ENCODE measurements at regions not wholly inside any gene's neighbourhood (a gene's known extent, or its start where the extent isn't known, plus 50 kb on each side); places are given as distances from the start of the nearest gene placed in this dataset.

- no peaks in the 10 kb centered on the region for H3K27me3 ChIP-seq (ENCODE audit: insufficient read depth, low read length)
- DNase-seq: no peak
- no peak overlapping the region for H3K4me3 ChIP-seq (ENCODE audit: low read length in 2 of 2)
- H3K36me3 ChIP-seq (ENCODE audit: insufficient read depth, low read length): no peaks in the 10 kb centered on the region
- intact Hi-C loops (cut with micrococcal nuclease): no loop called here
- ChIA-PET POLR2A (ENCODE audit: partially characterized antibody) (no interaction called here), CTCF (ENCODE audit: partially characterized antibody) (no interaction called here)
- no peaks in the 10 kb centered on the region for H3K27me3 Mint-ChIP-seq
- H3K27ac Mint-ChIP-seq: no peak overlapping the region
- no peak overlapping the region for H3K27ac ChIP-seq (ENCODE audit: low read depth, low read length)
- H3K4me3 Mint-ChIP-seq: no peak overlapping the region
- peaks cover 0 to 42% (median 30%) of the 10 kb centered on the region in 8 donors for H3K9me3 Mint-ChIP-seq
- no peaks in the 10 kb centered on the region for H3K4me1 Mint-ChIP-seq
- no peaks in the 10 kb centered on the region for H3K4me1 ChIP-seq (ENCODE audit: insufficient read depth, low read length)
- H3K9me3 ChIP-seq (ENCODE audit: control insufficient read depth in 1 of 2, low read length in 2 of 2): no peaks in the 10 kb centered on the region
- no peaks in the 10 kb centered on the region for H3K36me3 Mint-ChIP-seq
Observed at GRCh38 chr16:63617047-63617989, 1504.5 kb downstream of the CDH11 start.

- no peak overlapping the region for H3K27ac ChIP-seq (ENCODE audit: low read depth, low read length)
- intact Hi-C loops (cut with micrococcal nuclease): no loop called here
- Mint-ChIP-seq H3K27me3 (no peaks in the 10 kb centered on the region), H3K4me3 (no peak overlapping the region), H3K9me3 (peaks cover 0 to 50% (median 40%) of the 10 kb centered on the region in 8 donors), H3K27ac (no peak overlapping the region), H3K36me3 (no peaks in the 10 kb centered on the region), H3K4me1 (no peaks in the 10 kb centered on the region)
- CTCF ChIA-PET (ENCODE audit: partially characterized antibody): no interaction called here
- no peaks in the 10 kb centered on the region for H3K36me3 ChIP-seq (ENCODE audit: insufficient read depth, low read length)
- no peaks in the 10 kb centered on the region for H3K9me3 ChIP-seq (ENCODE audit: control insufficient read depth in 1 of 2, low read length in 2 of 2)
- no peaks in the 10 kb centered on the region for H3K4me1 ChIP-seq (ENCODE audit: insufficient read depth, low read length)
- POLR2A ChIA-PET (ENCODE audit: partially characterized antibody): no interaction called here
- H3K4me3 ChIP-seq (ENCODE audit: low read length in 2 of 2): no peak overlapping the region
- H3K27me3 ChIP-seq (ENCODE audit: insufficient read depth, low read length): no peaks in the 10 kb centered on the region
- no peak for DNase-seq
Observed at GRCh38 chr16:63614429-63614828, 1507.4 kb downstream of the CDH11 start.

GRCh38 chr16:63613701-63614100 is 1508.2 kb downstream of the CDH11 start:
- no peak overlapping the region for H3K4me3 Mint-ChIP-seq
- Histone ChIP-seq H3K4me3 (ENCODE audit: low read length in 2 of 2) (no peak overlapping the region), H3K27me3 (ENCODE audit: insufficient read depth, low read length) (no peaks in the 10 kb centered on the region), H3K27ac (ENCODE audit: low read depth, low read length) (no peak overlapping the region), H3K4me1 (ENCODE audit: insufficient read depth, low read length) (no peaks in the 10 kb centered on the region), H3K9me3 (ENCODE audit: control insufficient read depth in 1 of 2, low read length in 2 of 2) (no peaks in the 10 kb centered on the region), H3K36me3 (ENCODE audit: insufficient read depth, low read length) (no peaks in the 10 kb centered on the region)
- no peaks in the 10 kb centered on the region for H3K36me3 Mint-ChIP-seq
- POLR2A ChIA-PET (ENCODE audit: partially characterized antibody): no interaction called here
- peaks cover 0 to 47% (median 39%) of the 10 kb centered on the region in 8 donors for H3K9me3 Mint-ChIP-seq
- intact Hi-C loops (cut with micrococcal nuclease): no loop called here
- DNase-seq: no peak
- H3K27me3 Mint-ChIP-seq: no peaks in the 10 kb centered on the region
- no peaks in the 10 kb centered on the region for H3K4me1 Mint-ChIP-seq
- no peak overlapping the region for H3K27ac Mint-ChIP-seq
- CTCF ChIA-PET (ENCODE audit: partially characterized antibody): no interaction called here

GRCh38 chr16:63612462-63613227 is 1509.2 kb downstream of the CDH11 start:
- no peaks in the 10 kb centered on the region for H3K36me3 ChIP-seq (ENCODE audit: insufficient read depth, low read length)
- Mint-ChIP-seq H3K27ac (no peak overlapping the region), H3K4me1 (no peaks in the 10 kb centered on the region), H3K9me3 (peaks cover 0 to 46% (median 36%) of the 10 kb centered on the region in 8 donors), H3K36me3 (no peaks in the 10 kb centered on the region), H3K27me3 (no peaks in the 10 kb centered on the region), H3K4me3 (no peak overlapping the region)
- no peak for DNase-seq
- H3K4me3 ChIP-seq (ENCODE audit: low read length in 2 of 2): no peak overlapping the region
- POLR2A ChIA-PET (ENCODE audit: partially characterized antibody): no interaction called here
- CTCF ChIA-PET (ENCODE audit: partially characterized antibody): no interaction called here
- H3K4me1 ChIP-seq (ENCODE audit: insufficient read depth, low read length): no peaks in the 10 kb centered on the region
- H3K9me3 ChIP-seq (ENCODE audit: control insufficient read depth in 1 of 2, low read length in 2 of 2): no peaks in the 10 kb centered on the region
- H3K27me3 ChIP-seq (ENCODE audit: insufficient read depth, low read length): no peaks in the 10 kb centered on the region
- no peak overlapping the region for H3K27ac ChIP-seq (ENCODE audit: low read depth, low read length)
- intact Hi-C loops (cut with micrococcal nuclease): no loop called here

DNA sequence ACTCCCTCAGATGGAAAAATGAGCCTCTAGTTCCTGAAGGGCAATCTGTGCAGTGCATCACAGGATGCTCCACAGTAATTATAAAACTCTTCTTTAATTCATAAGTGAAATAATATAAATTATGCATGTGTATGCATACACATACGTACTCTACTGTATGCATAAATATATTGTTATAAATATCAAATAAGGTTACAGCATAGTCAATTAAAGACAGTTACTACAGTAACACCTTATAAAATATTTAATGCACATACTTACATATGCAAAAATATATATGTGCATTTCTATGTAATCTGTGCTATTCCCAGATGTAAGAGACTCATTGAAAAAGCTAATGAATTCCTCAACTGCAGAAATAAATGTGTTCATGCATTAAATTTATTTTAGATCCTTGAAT is 1515.1 kb downstream of the CDH11 start:
- Mint-ChIP-seq H3K27me3 (no peaks in the 10 kb centered on the region), H3K4me3 (no peak overlapping the region), H3K4me1 (no peaks in the 10 kb centered on the region), H3K9me3 (peaks cover 0 to 34% (median 19%) of the 10 kb centered on the region in 8 donors), H3K27ac (no peak overlapping the region), H3K36me3 (no peaks in the 10 kb centered on the region)
- no peak overlapping the region for H3K4me3 ChIP-seq (ENCODE audit: low read length in 2 of 2)
- intact Hi-C loops (cut with micrococcal nuclease): no loop called here
- no peak overlapping the region for H3K27ac ChIP-seq (ENCODE audit: low read depth, low read length)
- no peaks in the 10 kb centered on the region for H3K27me3 ChIP-seq (ENCODE audit: insufficient read depth, low read length)
- ChIA-PET CTCF (ENCODE audit: partially characterized antibody) (no interaction called here), POLR2A (ENCODE audit: partially characterized antibody) (no interaction called here)
- H3K4me1 ChIP-seq (ENCODE audit: insufficient read depth, low read length): no peaks in the 10 kb centered on the region
- no peak for DNase-seq
- peaks cover 0 to 3% of the 10 kb centered on the region in 2 donors for H3K9me3 ChIP-seq (ENCODE audit: control insufficient read depth in 1 of 2, low read length in 2 of 2)
- no peaks in the 10 kb centered on the region for H3K36me3 ChIP-seq (ENCODE audit: insufficient read depth, low read length)

GRCh38 chr16:63602206-63602927 is 1519.5 kb downstream of the CDH11 start:
- CTCF ChIA-PET (ENCODE audit: partially characterized antibody): no interaction called here
- H3K27me3 Mint-ChIP-seq: no peaks in the 10 kb centered on the region
- no peak overlapping the region for H3K4me3 Mint-ChIP-seq
- no peaks in the 10 kb centered on the region for H3K36me3 ChIP-seq (ENCODE audit: insufficient read depth, low read length)
- H3K4me1 ChIP-seq (ENCODE audit: insufficient read depth, low read length): no peaks in the 10 kb centered on the region
- H3K9me3 Mint-ChIP-seq: peaks cover 0 to 33% (median 14%) of the 10 kb centered on the region in 8 donors
- no peaks in the 10 kb centered on the region for H3K27me3 ChIP-seq (ENCODE audit: insufficient read depth, low read length)
- POLR2A ChIA-PET (ENCODE audit: partially characterized antibody): no interaction called here
- no peak overlapping the region for H3K27ac ChIP-seq (ENCODE audit: low read depth, low read length)
- no peak overlapping the region for H3K27ac Mint-ChIP-seq
- peaks cover 3 to 4% of the 10 kb centered on the region in 2 donors for H3K9me3 ChIP-seq (ENCODE audit: control insufficient read depth in 1 of 2, low read length in 2 of 2)
- DNase-seq: no peak
- H3K4me1 Mint-ChIP-seq: no peaks in the 10 kb centered on the region
- H3K36me3 Mint-ChIP-seq: no peaks in the 10 kb centered on the region
- intact Hi-C loops (cut with micrococcal nuclease): no loop called here
- no peak overlapping the region for H3K4me3 ChIP-seq (ENCODE audit: low read length in 2 of 2)

DNA sequence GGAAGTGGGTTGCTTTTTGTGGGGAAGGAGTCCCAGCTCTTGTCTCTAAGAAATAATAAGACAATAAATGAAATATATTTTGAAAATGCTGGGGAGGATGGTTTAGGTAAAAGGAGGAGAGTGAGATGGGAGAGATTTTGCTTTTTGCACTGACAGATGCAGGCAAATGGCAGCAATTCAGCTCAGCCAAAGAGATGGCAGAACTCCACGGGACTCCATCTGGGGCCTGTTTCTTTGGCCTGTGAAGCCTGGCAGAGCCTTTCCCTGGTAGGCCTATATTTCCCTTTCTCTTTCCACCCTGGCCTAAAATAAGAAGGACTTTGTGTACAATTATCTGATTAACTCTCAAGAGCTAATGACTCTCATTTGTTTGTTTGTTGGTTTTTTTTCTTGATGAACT is 1525.1 kb downstream of the CDH11 start:
- ChIA-PET CTCF (ENCODE audit: partially characterized antibody) (no interaction called here), POLR2A (ENCODE audit: partially characterized antibody) (no interaction called here)
- Mint-ChIP-seq H3K9me3 (peaks cover 0 to 24% (median 19%) of the 10 kb centered on the region in 8 donors), H3K4me3 (no peak overlapping the region), H3K27ac (no peak overlapping the region), H3K36me3 (no peaks in the 10 kb centered on the region), H3K4me1 (no peaks in the 10 kb centered on the region), H3K27me3 (no peaks in the 10 kb centered on the region)
- H3K9me3 ChIP-seq (ENCODE audit: control insufficient read depth in 1 of 2, low read length in 2 of 2): peaks cover under 1 to 3% of the 10 kb centered on the region in 2 donors
- no peaks in the 10 kb centered on the region for H3K36me3 ChIP-seq (ENCODE audit: insufficient read depth, low read length)
- no peak overlapping the region for H3K27ac ChIP-seq (ENCODE audit: low read depth, low read length)
- DNase-seq: no peak
- no peaks in the 10 kb centered on the region for H3K27me3 ChIP-seq (ENCODE audit: insufficient read depth, low read length)
- no peaks in the 10 kb centered on the region for H3K4me1 ChIP-seq (ENCODE audit: insufficient read depth, low read length)
- H3K4me3 ChIP-seq (ENCODE audit: low read length in 2 of 2): no peak overlapping the region
- intact Hi-C loops (cut with micrococcal nuclease): no loop called here
